ENCODE measurements at regions not wholly inside any gene's neighbourhood (a gene's known extent, or its start where the extent isn't known, plus 50 kb on each side); places are given as distances from the start of the nearest gene placed in this dataset.

- no peak overlapping the region for H3K27ac ChIP-seq
- no peaks in the 10 kb centered on the region for H3K9me3 ChIP-seq (ENCODE audit: low read depth, low read length)
- H3K4me3 ChIP-seq: no peak overlapping the region
- no peak for DNase-seq (ENCODE audit: low read depth, low spot score)
- no peak overlapping the region for H3K9ac ChIP-seq (ENCODE audit: insufficient read length)
- TF ChIP-seq POLR2AphosphoS5 (IDR thresholded peaks at IDR 0.05; ENCODE audit: borderline replicate concordance, low read depth, low read length) (no peak), FOXP2 (optimal IDR thresholded peaks at IDR 0.05; ENCODE audit: control extremely low read depth, extremely low read length, insufficient read depth) (no peak), EZH2 (IDR thresholded peaks at IDR 0.05) (no peak)
- no peaks in the 10 kb centered on the region for H3K36me3 ChIP-seq (ENCODE audit: insufficient read depth, low read length)
Measured at GRCh38 chrX:127025013-127025412, 205.5 kb downstream of the PRR32 start.

GRCh38 chrX:127030016-127030748, 210.7 kb downstream of the PRR32 start:
- H3K27ac ChIP-seq: peak overlapping the region; percentile 25; the same call in 1 of the 2 replicates
- no peaks in the 10 kb centered on the region for H3K36me3 ChIP-seq (ENCODE audit: insufficient read depth, low read length)
- TF ChIP-seq EZH2 (IDR thresholded peaks at IDR 0.05) (no peak), POLR2AphosphoS5 (IDR thresholded peaks at IDR 0.05; ENCODE audit: borderline replicate concordance, low read depth, low read length) (no peak), FOXP2 (optimal IDR thresholded peaks at IDR 0.05; ENCODE audit: control extremely low read depth, extremely low read length, insufficient read depth) (no peak)
- no peak overlapping the region for H3K4me3 ChIP-seq
- H3K9me3 ChIP-seq (ENCODE audit: low read depth, low read length): no peaks in the 10 kb centered on the region
- no peak for DNase-seq (ENCODE audit: low read depth, low spot score)
- H3K9ac ChIP-seq (ENCODE audit: insufficient read length): peak overlapping the region; percentile 3

- no peak overlapping the region for H3K9ac ChIP-seq (ENCODE audit: insufficient read length)
- H3K9me3 ChIP-seq (ENCODE audit: low read depth, low read length): no peaks in the 10 kb centered on the region
- no peak for DNase-seq (ENCODE audit: low read depth, low spot score)
- TF ChIP-seq POLR2AphosphoS5 (IDR thresholded peaks at IDR 0.05; ENCODE audit: borderline replicate concordance, low read depth, low read length): no peak
- no peak for TF ChIP-seq EZH2 (IDR thresholded peaks at IDR 0.05)
- TF ChIP-seq FOXP2 (optimal IDR thresholded peaks at IDR 0.05; ENCODE audit: control extremely low read depth, extremely low read length, insufficient read depth): no peak
- no peaks in the 10 kb centered on the region for H3K36me3 ChIP-seq (ENCODE audit: insufficient read depth, low read length)
- no peak overlapping the region for H3K27ac ChIP-seq
- no peak overlapping the region for H3K4me3 ChIP-seq
Measured at GRCh38 chrX:127037159-127037558, 217.6 kb downstream of the PRR32 start.

GRCh38 chrX:127038065-127038464, 218.5 kb downstream of the PRR32 start:
- Histone ChIP-seq H3K9ac (ENCODE audit: insufficient read length) (no peak overlapping the region), H3K36me3 (ENCODE audit: insufficient read depth, low read length) (no peaks in the 10 kb centered on the region), H3K27ac (no peak overlapping the region), H3K4me3 (no peak overlapping the region), H3K9me3 (ENCODE audit: low read depth, low read length) (no peaks in the 10 kb centered on the region)
- TF ChIP-seq EZH2 (IDR thresholded peaks at IDR 0.05) (no peak), POLR2AphosphoS5 (IDR thresholded peaks at IDR 0.05; ENCODE audit: borderline replicate concordance, low read depth, low read length) (no peak), FOXP2 (optimal IDR thresholded peaks at IDR 0.05; ENCODE audit: control extremely low read depth, extremely low read length, insufficient read depth) (no peak)
- no peak for DNase-seq (ENCODE audit: low read depth, low spot score)

DNA sequence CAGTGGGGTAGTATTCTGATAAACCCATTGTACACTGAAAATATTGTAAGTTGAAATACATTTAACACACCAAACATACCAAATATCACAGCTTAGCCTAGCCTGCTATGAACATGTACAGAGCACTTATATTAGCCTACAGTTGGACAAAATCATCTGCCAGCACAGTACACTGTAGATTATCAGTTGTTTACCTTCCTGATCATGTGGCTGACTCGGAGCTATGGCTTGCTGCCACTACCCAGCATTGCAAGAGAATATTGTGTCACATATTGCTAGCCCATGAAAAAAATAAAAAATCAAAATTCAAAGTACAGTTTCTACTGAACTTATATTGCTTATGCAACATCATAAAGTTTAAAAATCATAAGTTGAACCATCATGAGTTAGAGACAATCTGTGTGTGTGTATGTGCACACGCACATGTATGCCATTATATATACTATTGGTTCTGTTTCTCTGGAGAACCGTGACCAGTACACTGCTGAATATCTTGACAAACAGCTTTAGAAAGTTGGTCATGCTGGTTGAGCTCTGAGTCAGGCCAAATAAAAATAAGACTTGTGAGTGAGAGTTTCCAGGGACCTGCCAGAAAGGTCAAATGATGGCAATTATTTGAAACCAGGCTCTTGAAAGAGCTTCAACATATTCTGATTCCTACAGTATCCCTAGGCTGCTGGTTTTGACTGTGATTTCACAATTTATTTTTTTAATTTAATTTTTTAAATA, 238.5 kb downstream of the PRR32 start:
- Histone ChIP-seq H3K9ac (ENCODE audit: insufficient read length) (no peak overlapping the region), H3K9me3 (ENCODE audit: low read depth, low read length) (no peaks in the 10 kb centered on the region), H3K36me3 (ENCODE audit: insufficient read depth, low read length) (no peaks in the 10 kb centered on the region), H3K4me3 (no peak overlapping the region), H3K27ac (no peak overlapping the region)
- no peak for TF ChIP-seq EZH2 (IDR thresholded peaks at IDR 0.05)
- no peak for TF ChIP-seq FOXP2 (optimal IDR thresholded peaks at IDR 0.05; ENCODE audit: control extremely low read depth, extremely low read length, insufficient read depth)
- TF ChIP-seq POLR2AphosphoS5 (IDR thresholded peaks at IDR 0.05; ENCODE audit: borderline replicate concordance, low read depth, low read length): no peak
- DNase-seq (ENCODE audit: low read depth, low spot score): no peak

- Histone ChIP-seq H3K9ac (ENCODE audit: insufficient read length) (no peak overlapping the region), H3K27ac (no peak overlapping the region), H3K36me3 (ENCODE audit: insufficient read depth, low read length) (no peaks in the 10 kb centered on the region), H3K4me3 (no peak overlapping the region), H3K9me3 (ENCODE audit: low read depth, low read length) (no peaks in the 10 kb centered on the region)
- no peak for TF ChIP-seq FOXP2 (optimal IDR thresholded peaks at IDR 0.05; ENCODE audit: control extremely low read depth, extremely low read length, insufficient read depth)
- DNase-seq (ENCODE audit: low read depth, low spot score): no peak
Measured at GRCh38 chrX:127085939-127086338, 266.4 kb downstream of the PRR32 start.

DNA sequence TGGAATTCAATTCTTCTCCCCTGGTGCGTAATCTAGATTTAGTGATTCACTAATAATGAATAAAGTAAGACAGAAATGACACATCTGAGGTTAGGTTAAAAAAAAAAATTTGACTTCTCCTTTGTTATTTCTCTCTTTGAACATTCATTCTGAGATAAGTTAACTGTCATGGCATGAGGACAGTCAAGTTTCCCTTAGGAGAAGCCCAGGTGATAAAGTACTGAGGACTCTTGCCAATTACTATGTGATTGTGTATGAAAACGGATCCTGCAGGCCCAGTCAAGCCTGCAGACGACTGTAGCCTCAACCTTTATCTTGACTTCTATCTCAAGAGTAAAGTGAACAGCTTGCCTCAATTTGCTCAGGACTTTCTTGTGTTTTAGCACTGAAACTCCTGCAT, 293.2 kb downstream of the PRR32 start:
- no peak for DNase-seq (ENCODE audit: low read depth, low spot score)
- Histone ChIP-seq H3K36me3 (ENCODE audit: insufficient read depth, low read length) (no peaks in the 10 kb centered on the region), H3K9me3 (ENCODE audit: low read depth, low read length) (no peaks in the 10 kb centered on the region), H3K9ac (ENCODE audit: insufficient read length) (no peak overlapping the region), H3K27ac (no peak overlapping the region), H3K4me3 (no peak overlapping the region)
- TF ChIP-seq POLR2AphosphoS5 (IDR thresholded peaks at IDR 0.05; ENCODE audit: borderline replicate concordance, low read depth, low read length): no peak
- no peak for TF ChIP-seq EZH2 (IDR thresholded peaks at IDR 0.05)
- TF ChIP-seq FOXP2 (optimal IDR thresholded peaks at IDR 0.05; ENCODE audit: control extremely low read depth, extremely low read length, insufficient read depth): no peak

DNA sequence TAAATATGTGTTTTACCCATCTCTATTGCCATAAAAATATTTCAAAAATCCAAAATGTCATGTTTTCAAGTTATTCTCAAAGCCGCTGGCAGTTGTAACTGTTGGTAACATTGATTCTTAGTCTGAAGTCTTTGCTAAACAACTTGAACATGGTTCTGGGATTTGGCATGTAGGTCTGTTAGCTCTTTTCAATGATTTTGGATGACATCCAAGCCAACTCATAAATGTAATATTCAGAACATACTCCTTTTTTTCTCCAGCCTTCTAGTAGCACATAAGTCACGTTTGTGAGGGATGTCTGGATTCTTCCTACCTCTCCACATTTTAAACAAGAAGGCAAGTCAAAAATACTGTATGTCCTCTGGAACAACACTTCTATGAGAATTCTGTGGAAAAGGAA, 305.3 kb downstream of the PRR32 start:
- TF ChIP-seq POLR2AphosphoS5 (IDR thresholded peaks at IDR 0.05; ENCODE audit: borderline replicate concordance, low read depth, low read length) (no peak), EZH2 (IDR thresholded peaks at IDR 0.05) (no peak), FOXP2 (optimal IDR thresholded peaks at IDR 0.05; ENCODE audit: control extremely low read depth, extremely low read length, insufficient read depth) (no peak)
- Histone ChIP-seq H3K36me3 (ENCODE audit: insufficient read depth, low read length) (no peaks in the 10 kb centered on the region), H3K9me3 (ENCODE audit: low read depth, low read length) (no peaks in the 10 kb centered on the region), H3K27ac (no peak overlapping the region), H3K4me3 (no peak overlapping the region), H3K9ac (ENCODE audit: insufficient read length) (no peak overlapping the region)
- no peak for DNase-seq (ENCODE audit: low read depth, low spot score)
